ENCODE measurements at regions not wholly inside any gene's neighbourhood (a gene's known extent, or its start where the extent isn't known, plus 50 kb on each side); places are given as distances from the start of the nearest gene placed in this dataset.

- TF ChIP-seq CTCF (IDR thresholded peaks at IDR 0.05) = no peak
- TF ChIP-seq POLR2A (IDR thresholded peaks at IDR 0.05) = no peak
- TF ChIP-seq POLR2AphosphoS5 (IDR thresholded peaks at IDR 0.05) = no peak
These were observed 103.2 kb downstream of the INHBB start for GRCh38 chr2:120448961-120449810.
